GM10266 (cell line): ENCODE measurements at regions not wholly inside any gene's neighbourhood (a gene's known extent, or its start where the extent isn't known, plus 50 kb on each side); places are given as distances from the start of the nearest gene placed in this dataset.
"Not testable (repeated sequence)": the region's sequence is repeated elsewhere in the genome, so short reads cannot be mapped to it uniquely, and the experiment has no call there.

ENCODE experiments used
- DNase-seq: peaks from one replicate; pipeline ENCODE4 v3.0.0; 2012; ENCODE audit errors: extremely low spot score
- TF ChIP-seq, protein P1 (sequence below): IDR thresholded peaks from 2 replicates; pipeline ENCODE4 v1.5.1; 2012; ENCODE audit warnings: mild to moderate bottlenecking, low read depth; ENCODE audit not compliant: control insufficient read depth, insufficient read depth; ENCODE audit errors: missing control alignments

DNA sequence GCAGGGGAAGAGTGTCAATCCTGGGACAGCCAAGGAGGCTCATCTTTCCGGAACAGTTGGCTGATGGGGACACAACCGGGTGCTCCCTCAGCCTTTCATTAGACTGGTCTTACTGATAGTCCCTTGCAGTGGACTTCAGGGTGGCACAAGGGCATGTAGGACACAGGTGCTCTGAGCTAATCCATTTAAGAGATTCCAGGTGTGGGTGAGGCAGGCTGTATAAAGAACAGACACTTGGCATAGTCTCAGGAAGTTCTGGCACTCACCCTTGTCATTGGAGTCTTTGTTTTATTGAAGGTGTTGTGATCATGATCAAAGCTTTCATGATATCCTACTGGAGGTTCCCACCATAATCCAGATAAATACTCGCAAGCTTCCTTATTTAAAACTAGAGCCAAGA lies 341.6 kb downstream of the EMP1 start:
- DNase-seq: no peak
- TF ChIP-seq, protein P1, sequence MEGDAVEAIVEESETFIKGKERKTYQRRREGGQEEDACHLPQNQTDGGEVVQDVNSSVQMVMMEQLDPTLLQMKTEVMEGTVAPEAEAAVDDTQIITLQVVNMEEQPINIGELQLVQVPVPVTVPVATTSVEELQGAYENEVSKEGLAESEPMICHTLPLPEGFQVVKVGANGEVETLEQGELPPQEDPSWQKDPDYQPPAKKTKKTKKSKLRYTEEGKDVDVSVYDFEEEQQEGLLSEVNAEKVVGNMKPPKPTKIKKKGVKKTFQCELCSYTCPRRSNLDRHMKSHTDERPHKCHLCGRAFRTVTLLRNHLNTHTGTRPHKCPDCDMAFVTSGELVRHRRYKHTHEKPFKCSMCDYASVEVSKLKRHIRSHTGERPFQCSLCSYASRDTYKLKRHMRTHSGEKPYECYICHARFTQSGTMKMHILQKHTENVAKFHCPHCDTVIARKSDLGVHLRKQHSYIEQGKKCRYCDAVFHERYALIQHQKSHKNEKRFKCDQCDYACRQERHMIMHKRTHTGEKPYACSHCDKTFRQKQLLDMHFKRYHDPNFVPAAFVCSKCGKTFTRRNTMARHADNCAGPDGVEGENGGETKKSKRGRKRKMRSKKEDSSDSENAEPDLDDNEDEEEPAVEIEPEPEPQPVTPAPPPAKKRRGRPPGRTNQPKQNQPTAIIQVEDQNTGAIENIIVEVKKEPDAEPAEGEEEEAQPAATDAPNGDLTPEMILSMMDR: no peak

- TF ChIP-seq, protein P1: no peak
- no peak for DNase-seq
These were observed 341.1 kb downstream of the EMP1 start for GRCh38 chr12:13537623-13538022.

DNA sequence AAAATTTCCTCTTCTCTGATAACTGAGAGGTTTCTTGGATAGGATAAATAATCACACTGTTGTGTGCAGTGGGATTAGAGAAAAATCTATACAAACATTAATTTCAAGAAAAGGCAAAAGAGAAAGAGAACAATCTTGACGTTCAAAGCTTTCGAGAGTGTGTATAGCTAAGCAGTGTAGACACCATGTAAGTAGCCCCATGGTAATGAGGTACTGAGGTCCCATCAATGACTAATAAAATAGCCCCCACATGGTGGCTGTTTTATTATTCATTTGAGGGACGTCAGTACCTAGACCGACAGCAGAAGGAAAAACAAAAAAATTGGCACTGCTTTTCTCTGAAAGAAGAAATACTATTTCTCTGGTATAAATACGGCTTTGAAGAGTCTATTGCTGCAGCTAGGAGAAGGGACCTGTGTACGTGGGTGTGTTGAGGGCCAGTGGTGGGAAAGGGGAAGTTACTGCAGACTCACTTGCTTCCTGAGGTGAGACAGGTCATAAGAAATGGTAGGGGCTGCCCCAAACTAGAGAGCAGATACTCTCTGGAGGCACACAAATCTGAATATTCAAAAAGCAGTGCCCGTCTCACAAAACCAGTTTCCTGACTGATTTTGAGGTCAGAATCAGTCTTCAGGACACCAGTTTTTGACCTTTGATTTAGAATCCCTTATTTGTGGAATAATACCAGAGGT lies 339.8 kb downstream of the EMP1 start:
- DNase-seq: peak; percentile 65
- TF ChIP-seq, protein P1: no peak

- TF ChIP-seq, protein P1: peak; percentile 70
- peak; percentile 38 for DNase-seq
These were observed 338.3 kb downstream of the EMP1 start for GRCh38 chr12:13534645-13535398.

GRCh38 chr12:13534242-13534641 lies 337.7 kb downstream of the EMP1 start:
- DNase-seq: no peak
- TF ChIP-seq, protein P1: no peak

DNA sequence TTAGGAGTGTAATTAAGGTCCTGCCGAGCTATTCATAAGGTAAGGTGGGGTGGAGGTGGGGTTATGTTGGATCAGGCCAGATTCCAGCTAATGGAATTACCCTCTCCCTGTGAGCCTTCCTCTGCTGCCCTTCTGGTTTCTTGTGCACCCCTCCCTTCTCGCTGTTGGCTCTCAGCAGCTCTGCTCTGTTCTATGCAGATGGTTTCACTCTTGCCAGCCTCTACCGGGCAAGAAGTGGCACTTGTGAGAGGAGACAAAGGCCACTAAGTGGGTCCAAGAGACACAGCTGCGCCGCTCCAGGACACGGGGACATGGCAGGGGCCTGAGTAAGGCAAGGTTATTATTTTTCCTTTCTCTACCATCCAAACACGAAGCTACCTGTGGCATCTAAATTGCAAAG lies 334.4 kb downstream of the EMP1 start:
- no peak for DNase-seq
- TF ChIP-seq, protein P1: no peak

DNA sequence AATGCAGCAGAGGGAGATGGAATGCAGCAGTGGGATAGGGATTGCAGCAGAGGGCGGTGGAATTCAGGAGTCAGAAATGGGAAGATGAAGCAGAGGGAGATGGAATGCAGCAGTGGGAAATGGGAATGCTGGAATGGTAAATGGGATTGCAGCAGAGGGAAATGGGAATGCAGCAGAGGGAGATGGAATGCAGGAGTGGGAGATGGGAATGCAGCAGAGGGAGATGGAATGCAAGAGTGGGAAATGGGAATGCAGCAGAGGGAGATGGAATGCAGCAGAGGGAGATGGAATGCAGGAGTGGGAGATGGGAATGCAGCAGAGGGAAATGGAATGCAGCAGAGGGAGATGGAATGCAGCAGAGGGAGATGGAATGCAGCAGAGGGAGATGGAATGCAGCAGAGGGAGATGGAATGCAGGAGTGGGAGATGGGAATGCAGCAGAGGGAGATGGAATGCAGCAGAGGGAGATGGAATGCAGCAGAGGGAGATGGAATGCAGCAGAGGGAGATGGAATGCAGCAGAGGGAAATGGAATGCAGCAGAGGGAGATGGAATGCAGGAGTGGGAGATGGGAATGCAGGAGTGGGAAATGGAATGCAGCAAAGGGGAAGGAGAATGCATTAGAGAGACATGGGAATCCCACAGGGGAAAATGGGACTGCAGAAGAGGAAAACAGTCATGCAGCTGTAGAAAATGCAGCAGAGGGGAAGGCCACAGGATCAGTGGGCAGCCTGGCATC lies 329.8 kb downstream of the EMP1 start:
- not testable (repeated sequence) for DNase-seq
